CD1c-positive myeloid dendritic cell (primary cell): ENCODE measurements at regions not wholly inside any gene's neighbourhood (a gene's known extent, or its start where the extent isn't known, plus 50 kb on each side); places are given as distances from the start of the nearest gene placed in this dataset.

ENCODE experiments used
- DNase-seq: peaks from one replicate; pipeline ENCODE4 v3.0.0-alpha.2; 2016; ENCODE audit errors: extremely low spot score

DNA sequence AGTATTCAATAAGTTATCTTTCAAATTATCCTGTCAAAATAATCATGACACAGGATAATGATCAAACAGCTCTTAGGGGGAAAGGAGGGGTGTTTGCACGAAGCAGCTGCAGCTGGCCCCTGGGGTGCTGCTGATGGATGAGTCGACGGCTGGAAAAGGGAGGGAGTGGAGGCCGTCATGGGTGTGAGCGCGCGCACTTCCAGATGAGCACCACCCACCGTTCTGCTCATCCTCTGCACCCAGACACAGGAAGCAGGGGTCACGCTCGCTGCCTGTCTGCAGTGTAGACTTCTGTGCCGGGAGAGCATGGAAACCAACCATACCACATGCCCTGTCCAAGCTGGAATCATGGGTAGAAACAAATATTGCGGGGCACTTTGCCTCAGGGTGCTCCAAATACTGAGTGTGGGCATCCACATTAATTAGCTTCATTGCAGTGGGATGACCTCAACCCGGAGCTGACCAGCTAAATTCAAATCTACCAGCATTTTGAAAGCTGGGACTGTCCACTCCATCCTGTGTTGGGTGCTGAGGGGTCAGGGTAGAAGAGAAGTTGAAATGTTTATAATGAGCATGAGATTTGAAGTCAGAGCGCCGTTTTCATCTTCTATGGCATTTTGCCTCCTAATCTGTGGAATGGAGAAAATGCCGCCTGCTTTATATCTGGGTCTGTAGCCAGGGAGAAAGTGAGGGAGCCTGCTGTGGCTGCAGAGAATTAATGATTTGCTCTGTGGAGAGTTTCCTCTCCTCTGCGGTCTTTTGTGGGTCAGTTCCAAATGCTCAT, 802.4 kb downstream of the TBC1D22A start:
- no peak for DNase-seq

DNA sequence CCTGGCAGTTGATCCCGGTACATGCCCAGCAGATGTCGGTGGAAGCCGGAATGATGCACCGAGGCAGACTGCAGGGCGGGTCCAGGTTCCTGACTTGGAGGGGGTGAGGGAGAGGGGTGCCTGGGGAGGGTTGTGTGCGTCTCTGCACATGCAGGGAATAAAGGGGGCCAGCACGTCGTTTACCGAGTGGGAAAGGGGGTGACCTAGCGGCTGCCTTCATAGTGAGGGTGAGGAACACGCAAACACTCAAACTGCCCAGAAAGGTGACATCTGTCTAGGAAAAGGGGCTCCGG, 801.7 kb downstream of the TBC1D22A start:
- no peak for DNase-seq

- no peak for DNase-seq
These were observed 801.1 kb downstream of the TBC1D22A start for GRCh38 chr22:47563406-47564157.

- DNase-seq: no peak
These were observed 799.3 kb downstream of the TBC1D22A start for GRCh38 chr22:47561766-47562165.

- DNase-seq: no peak
These were observed 798.7 kb downstream of the TBC1D22A start for GRCh38 chr22:47561115-47561675.

DNA sequence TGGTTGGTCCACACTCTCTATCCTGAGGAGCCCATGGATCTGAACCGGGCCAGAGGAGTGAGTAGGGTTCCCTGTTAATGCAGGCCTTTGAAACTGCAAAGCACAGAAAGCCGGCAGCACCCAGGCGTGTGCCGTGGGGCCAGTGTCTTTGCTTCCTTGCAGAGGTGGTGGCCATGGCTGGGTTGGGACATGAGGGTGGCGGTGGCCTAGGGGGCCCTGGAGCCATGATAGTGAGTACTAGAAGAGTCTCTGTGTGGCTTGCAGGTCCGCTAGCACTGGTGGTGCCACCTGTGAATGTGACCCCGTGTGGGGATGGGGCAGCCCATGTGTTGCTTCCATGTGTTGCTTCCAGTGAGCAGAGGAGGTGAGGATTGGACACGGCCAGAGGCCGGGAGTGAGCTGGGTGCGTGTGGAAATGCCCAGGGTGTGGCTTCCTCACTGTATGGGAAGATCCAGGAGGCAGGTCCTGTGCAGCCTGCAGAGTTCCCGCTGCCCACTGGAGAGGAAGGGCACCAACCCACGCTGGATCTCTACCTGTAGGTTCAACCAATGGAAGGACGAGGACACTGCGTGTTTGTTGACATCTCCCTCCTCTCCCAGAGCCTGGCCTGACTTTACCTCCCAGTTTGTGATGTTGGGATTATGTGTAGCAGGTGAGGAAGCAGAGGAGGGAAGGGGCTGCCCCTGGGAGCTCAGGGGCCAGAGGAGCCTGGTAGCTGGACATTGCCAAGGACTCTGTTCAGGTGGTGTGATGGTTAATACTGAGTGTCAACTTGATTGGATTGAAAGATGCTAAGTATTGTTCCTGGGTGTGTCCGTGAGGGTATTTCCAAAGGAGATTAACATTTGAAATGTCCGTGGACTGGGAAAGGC, 796.6 kb downstream of the TBC1D22A start:
- no peak for DNase-seq

DNA sequence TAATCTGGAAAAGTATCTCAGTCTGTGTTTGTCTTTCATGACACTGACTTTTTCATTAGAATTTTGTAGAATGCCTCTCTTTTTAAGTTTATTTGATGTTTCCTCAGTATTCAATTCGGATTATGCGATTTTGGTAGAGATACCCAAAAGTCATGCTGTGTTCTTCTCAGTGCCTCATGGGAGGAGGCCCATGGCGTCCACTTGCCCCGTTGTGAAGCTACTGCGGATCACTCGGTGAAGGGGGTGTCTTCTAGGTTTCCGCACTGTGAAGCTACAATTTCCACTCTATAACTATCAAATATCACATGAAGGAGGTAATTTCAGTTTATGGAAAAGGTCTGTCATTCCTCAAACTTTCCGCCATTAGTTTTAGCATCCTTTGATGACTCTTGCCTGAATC, 794.0 kb downstream of the TBC1D22A start:
- DNase-seq: no peak

GRCh38 chr22:47553436-47553835, 791.0 kb downstream of the TBC1D22A start:
- no peak for DNase-seq

DNA sequence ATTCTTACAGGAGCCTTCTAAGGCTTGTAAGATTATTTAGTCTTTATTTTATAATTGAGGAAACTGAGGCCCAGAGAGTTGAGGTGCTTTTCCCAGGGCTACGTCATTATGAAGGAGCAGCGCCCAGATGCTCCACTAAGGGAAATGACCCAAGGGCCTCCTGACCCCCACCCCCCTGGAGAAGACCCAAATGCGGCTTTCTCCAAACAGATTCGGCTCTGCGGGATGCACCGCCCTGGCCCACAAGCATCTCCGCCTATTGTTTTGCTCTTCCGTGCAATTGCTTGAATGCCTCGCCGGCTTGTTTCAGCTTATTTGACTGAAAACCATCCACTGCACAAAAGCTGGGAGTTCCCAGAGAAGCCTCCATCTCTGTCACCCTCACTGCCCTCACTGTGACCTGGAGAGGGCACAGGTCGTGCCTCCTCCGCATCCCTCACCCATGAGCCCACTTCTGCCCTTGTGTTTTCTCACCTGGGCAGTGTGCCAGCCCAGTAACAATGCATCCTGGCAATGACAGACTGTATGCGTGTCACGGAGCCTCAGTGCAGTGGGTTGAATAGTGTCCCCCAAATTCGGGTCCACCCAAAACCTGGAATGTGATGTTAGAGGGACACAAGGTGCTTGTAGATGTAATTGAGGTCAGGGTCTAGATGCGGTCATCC, 790.2 kb downstream of the TBC1D22A start:
- DNase-seq: no peak

DNA sequence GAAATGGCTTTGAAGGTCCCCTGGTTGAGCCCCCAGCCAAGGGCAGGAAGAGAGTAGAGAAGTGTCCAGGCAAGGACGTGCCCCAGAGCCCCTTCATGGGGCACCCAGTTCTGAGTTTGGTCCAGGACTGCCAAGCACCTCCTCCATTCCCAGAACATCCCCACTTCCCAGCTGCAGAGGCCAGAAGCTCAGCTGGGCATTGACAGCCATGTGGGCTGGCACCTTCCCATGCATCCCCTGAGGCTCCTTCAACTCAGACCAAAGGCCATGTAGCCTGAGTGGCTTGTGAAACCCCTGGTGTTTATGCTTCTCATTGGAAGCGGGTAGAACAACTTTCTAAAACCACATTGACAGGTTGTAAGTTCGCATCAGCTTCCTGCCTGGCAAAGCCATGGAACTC, 789.6 kb downstream of the TBC1D22A start:
- no peak for DNase-seq

DNA sequence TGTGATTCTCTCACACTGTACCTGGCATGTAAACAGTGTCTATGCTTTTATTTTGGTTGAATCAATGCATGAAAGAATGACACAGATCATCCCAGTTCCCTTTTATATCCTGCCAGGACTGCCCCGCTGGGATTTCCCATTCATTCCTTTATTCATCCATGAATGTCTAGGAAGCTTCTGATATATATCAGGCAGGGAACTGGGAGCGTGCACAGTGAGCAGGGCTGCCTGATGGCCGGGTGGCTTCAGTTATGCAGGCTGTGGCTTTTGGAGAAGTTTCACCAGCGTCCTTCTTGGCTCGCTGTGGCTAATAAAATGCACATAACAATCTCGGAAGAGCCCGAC, 789.0 kb downstream of the TBC1D22A start:
- DNase-seq: no peak

DNA sequence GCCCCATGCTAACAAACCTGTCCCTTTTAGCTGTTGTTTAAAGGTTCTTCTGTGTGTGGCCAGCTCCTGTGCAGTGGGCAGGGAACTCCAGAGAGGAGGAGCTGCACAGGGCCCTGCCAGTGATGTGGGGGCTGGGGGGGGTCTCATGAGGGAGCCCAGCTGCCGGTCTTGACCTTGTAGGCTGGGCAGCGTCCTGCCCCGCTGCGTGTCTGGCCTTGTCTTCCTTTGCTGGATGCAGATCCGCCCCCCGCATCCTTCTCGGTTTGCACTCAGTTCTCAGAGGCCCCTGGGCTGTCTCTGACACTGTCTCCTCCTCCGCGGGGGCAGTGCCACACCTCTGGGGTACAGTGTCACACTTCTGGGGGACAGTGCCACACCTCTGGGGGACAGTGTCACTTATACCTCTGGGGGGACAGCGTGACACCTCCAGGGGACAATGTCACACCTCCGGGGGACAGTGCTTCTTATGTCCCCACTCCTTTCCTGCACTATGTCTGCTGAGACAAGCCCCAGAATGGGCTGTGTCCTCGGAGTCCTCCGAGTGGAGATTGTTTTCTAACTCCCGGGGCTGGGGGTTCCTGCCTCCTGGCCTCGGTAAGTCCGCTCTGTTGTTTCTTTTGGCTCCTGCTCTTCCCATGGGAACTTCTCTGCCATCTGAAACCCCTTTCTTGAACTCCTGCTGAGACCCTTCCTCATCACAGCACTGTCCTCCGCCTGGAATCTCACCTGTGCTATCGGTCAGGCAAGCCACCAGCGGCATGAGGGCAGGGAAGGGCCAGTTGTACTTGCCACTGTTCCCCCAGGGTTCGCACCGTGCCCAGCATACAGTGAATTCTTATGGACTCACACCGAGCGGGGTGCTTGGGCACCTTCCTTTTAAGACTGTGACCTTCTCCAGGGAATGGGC, 788.3 kb downstream of the TBC1D22A start:
- DNase-seq: no peak

DNA sequence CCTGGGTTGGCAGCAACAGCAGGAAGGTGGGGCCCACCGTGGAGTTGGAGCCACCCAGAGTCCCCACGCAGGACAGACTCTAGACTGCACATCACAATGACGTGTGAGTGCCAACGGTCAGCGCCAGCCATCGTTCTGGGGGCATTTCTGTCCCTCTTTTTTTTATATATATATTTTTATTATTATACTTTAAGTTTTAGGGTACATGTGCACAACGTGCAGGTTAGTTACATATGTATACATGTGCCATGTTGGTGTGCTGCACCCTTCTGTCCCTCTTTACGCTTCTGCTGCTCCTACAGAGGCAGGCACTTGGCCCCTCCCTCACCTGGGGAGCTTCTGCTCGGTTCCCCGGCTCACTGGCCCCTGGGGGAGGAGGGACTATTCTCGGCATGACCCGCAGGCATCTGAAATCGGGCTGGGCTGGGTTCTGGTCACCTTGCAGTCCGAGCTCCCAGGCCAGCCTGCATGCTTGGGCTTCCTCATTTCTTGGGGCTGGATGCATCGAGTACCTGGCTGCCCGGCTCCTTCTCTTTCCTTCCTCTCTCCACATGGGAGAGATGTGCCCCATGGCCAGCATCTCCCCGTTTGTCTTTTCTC, 787.4 kb downstream of the TBC1D22A start:
- DNase-seq: no peak

- DNase-seq: no peak
These were observed 786.7 kb downstream of the TBC1D22A start for GRCh38 chr22:47548953-47549740.

- no peak for DNase-seq
These were observed 785.6 kb downstream of the TBC1D22A start for GRCh38 chr22:47547881-47548650.

DNA sequence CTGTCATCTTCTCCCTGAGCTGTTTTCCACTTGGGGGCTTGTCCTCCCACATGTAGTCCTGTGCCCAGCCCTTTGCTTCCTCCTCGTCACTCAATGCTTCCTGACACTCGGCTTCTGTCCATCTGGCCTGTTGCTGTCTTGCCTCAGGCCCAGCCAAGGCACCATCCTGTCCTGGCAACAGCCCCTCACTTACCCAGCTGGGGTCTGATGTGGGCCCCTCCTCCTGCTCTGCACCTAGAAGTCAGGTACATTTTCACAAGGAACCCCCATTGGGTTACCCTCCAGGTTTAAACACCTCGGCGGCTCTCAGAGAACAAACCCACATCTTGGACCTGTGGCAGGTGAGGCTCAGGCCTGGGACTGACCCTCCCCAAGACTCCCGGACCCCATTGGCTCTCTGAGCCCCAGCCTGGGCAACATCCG, 784.8 kb downstream of the TBC1D22A start:
- DNase-seq: no peak

GRCh38 chr22:47544696-47545095, 782.2 kb downstream of the TBC1D22A start:
- DNase-seq: no peak

GRCh38 chr22:47543447-47543846, 781.0 kb downstream of the TBC1D22A start:
- no peak for DNase-seq

- no peak for DNase-seq
These were observed 777.6 kb downstream of the TBC1D22A start for GRCh38 chr22:47540011-47540410.
